CD14-positive monocyte (primary cell): ENCODE measurements at regions not wholly inside any gene's neighbourhood (a gene's known extent, or its start where the extent isn't known, plus 50 kb on each side); places are given as distances from the start of the nearest gene placed in this dataset.

Source experiments
- DNase-seq, 3 donors: peaks; one replicate each; pipeline ENCODE4 v3.0.0-alpha.2; 2011 to 2022
- H2AFZ ChIP-seq: 2 replicates; pipeline ENCODE4 v1.6.0; 2012; ENCODE audit warnings: mild to moderate bottlenecking, low read depth, low read length, inconsistent platforms; ENCODE audit not compliant: insufficient read depth, poor library complexity, severe bottlenecking
- H3K27ac ChIP-seq, 2 donors: 1 replicate in 1 of 2; 2 replicates in 1 of 2; pipeline ENCODE4 v1.5.1; 2012 to 2013; ENCODE audit warnings: low read length in 2 of 2, control low read depth in 1 of 2, inconsistent platforms in 1 of 2, low read depth in 1 of 2, mild to moderate bottlenecking in 1 of 2
- H3K27me3 ChIP-seq, 2 donors: one replicate each; pipeline versions ENCODE4 v1.6.0 to v1.6.1; 2011 to 2013; ENCODE audit warnings: low read length in 2 of 2; ENCODE audit not compliant: control insufficient read depth in 2 of 2, insufficient read depth in 2 of 2
- H3K36me3 ChIP-seq, 2 donors: replicated peaks in 1 of 2; 1 replicate in 1 of 2; 2 replicates in 1 of 2; pipeline versions ENCODE4 v1.5.1 to v1.6.1; 2012 to 2013; ENCODE audit warnings: low read length in 2 of 2, control low read depth in 1 of 2, inconsistent platforms in 1 of 2, mild to moderate bottlenecking in 1 of 2; ENCODE audit not compliant: insufficient read depth in 2 of 2, control insufficient read depth in 1 of 2
- H3K4me1 ChIP-seq, 2 donors: 1 replicate in 1 of 2; 2 replicates in 1 of 2; pipeline versions ENCODE4 v1.5.1 to v1.6.1; 2012 to 2013; ENCODE audit warnings: low read length in 2 of 2, control low read depth in 1 of 2, inconsistent platforms in 1 of 2, mild to moderate bottlenecking in 1 of 2, moderate library complexity in 1 of 2; ENCODE audit not compliant: insufficient read depth in 2 of 2, control insufficient read depth in 1 of 2
- H3K4me2 ChIP-seq: replicated peaks from 2 replicates; pipeline ENCODE3; 2012; ENCODE audit warnings: low read length, moderate library complexity, mild to moderate bottlenecking; ENCODE audit not compliant: poor library complexity, severe bottlenecking; ENCODE audit errors: extremely low read depth
- H3K4me3 ChIP-seq, 3 experiments: fragments of 200-600 bp in 1 of 3; sonication (generic) in 1 of 3; replicated peaks in 1 of 3; 1 replicate in 2 of 3; 2 replicates in 1 of 3; pipeline ENCODE4 v1.5.1; 2011 to 2013; ENCODE audit warnings: low read length in 3 of 3, mild to moderate bottlenecking in 3 of 3, control low read depth in 2 of 3, low read depth in 2 of 3, inconsistent platforms in 1 of 3, moderate library complexity in 1 of 3
- H3K79me2 ChIP-seq: 2 replicates; pipeline ENCODE4 v1.6.0; 2012; ENCODE audit warnings: mild to moderate bottlenecking, control low read depth, inconsistent platforms, low read length, moderate library complexity; ENCODE audit not compliant: insufficient read depth
- H3K9ac ChIP-seq: 2 replicates; pipeline ENCODE4 v1.6.0; 2017; ENCODE audit warnings: low read length, mild to moderate bottlenecking; ENCODE audit not compliant: insufficient read depth, poor library complexity, severe bottlenecking
- H3K9me3 ChIP-seq, 2 donors: replicated peaks in 1 of 2; 1 replicate in 1 of 2; 2 replicates in 1 of 2; pipeline versions ENCODE4 v1.5.1 to v1.6.1; 2012 to 2013; ENCODE audit warnings: low read length in 2 of 2, control low read depth in 1 of 2; ENCODE audit not compliant: control insufficient read depth in 1 of 2, insufficient read depth in 1 of 2
- H4K20me1 ChIP-seq: 2 replicates; pipeline ENCODE4 v1.6.0; 2012; ENCODE audit warnings: mild to moderate bottlenecking, low read length, control low read depth, moderate library complexity; ENCODE audit not compliant: insufficient read depth
- H3K27ac Mint-ChIP-seq, 7 donors: one replicate each; pipeline ENCODE4 v1.8.0; 2020; ENCODE audit warnings: mild to moderate bottlenecking in 7 of 7, mixed read lengths in 7 of 7, moderate library complexity in 6 of 7, inconsistent platforms in 2 of 7
- H3K27me3 Mint-ChIP-seq, 3 donors: one replicate each; pipeline ENCODE4 v1.8.0; 2021 to 2022; ENCODE audit warnings: low read depth in 3 of 3, mild to moderate bottlenecking in 3 of 3, mixed read lengths in 3 of 3, moderate library complexity in 3 of 3, inconsistent platforms in 1 of 3
- H3K36me3 Mint-ChIP-seq, 2 donors: one replicate each; pipeline ENCODE4 v1.8.0; 2020; ENCODE audit warnings: mixed read lengths in 2 of 2, inconsistent platforms in 1 of 2, mild to moderate bottlenecking in 1 of 2
- H3K4me1 Mint-ChIP-seq: one replicate; pipeline ENCODE4 v1.8.0; 2020; ENCODE audit warnings: mild to moderate bottlenecking, mixed read lengths
- H3K4me3 Mint-ChIP-seq, 2 donors: one replicate each; pipeline ENCODE4 v1.8.0; 2020; ENCODE audit warnings: mild to moderate bottlenecking in 2 of 2, mixed read lengths in 2 of 2, moderate library complexity in 1 of 2
- H3K9me3 Mint-ChIP-seq, 7 donors: one replicate each; pipeline ENCODE4 v1.8.0; 2020 to 2022; ENCODE audit warnings: mixed read lengths in 7 of 7, mild to moderate bottlenecking in 6 of 7, moderate library complexity in 6 of 7, inconsistent platforms in 2 of 7
- CTCF ChIP-seq: fragments of 200-600 bp; IDR thresholded peaks from one replicate; pipeline ENCODE4 v1.8.0; 2022; ENCODE audit warnings: antibody characterized with exemption, mild to moderate bottlenecking
- WGBS: methylation state at CpG from one replicate; pipeline ENCODE4 v1.1.5; 2013; ENCODE audit warnings: missing lambda C conversion rate; ENCODE audit not compliant: insufficient coverage; 5-methylcytosine and 5-hydroxymethylcytosine counted together
- intact Hi-C, 2 donors: fragments of 100-400 bp; cut with micrococcal nuclease; formaldehyde crosslinking; loops; one replicate each; pipeline versions ENCODE4 v1.15.0 to v1.15.1; 2023

GRCh38 chr3:16801698-16802097 is 83.1 kb upstream of the PLCL2 start:
- no peaks in the 10 kb centered on the region for H3K36me3 ChIP-seq
- no peak overlapping the region for H2AFZ ChIP-seq
- H3K27me3 Mint-ChIP-seq, result peaks cover 0 to 3% (median 2%) of the 10 kb centered on the region in 3 donors
- intact Hi-C loops, result loop anchor here in 1 of 2 donors (5.0 kb wide), 1 partner anchor 81 kb away; the partner anchor contains the start of gene PLCL2
- no peaks in the 10 kb centered on the region for H3K36me3 Mint-ChIP-seq
- H3K9me3 Mint-ChIP-seq, result peaks cover 0 to 4% (median 0%) of the 10 kb centered on the region in 7 donors
- H4K20me1 ChIP-seq, result no peaks in the 10 kb centered on the region
- H3K4me3 Mint-ChIP-seq, result no peak overlapping the region
- H3K27ac ChIP-seq, result peak overlapping the region in 1 of 2 donors; percentile 68
- peak overlapping the region in 1 of 3 experiments; percentile 53 for H3K4me3 ChIP-seq
- no peak for TF ChIP-seq CTCF
- peaks cover 75 to 76% of the 10 kb centered on the region in 2 donors for H3K4me1 ChIP-seq
- no peak for DNase-seq
- H3K4me2 ChIP-seq, result peak overlapping the region; percentile 61
- 0% methylated on average over 3 of the region's 5 CpGs for WGBS
- H3K9ac ChIP-seq, result no peak overlapping the region
- no peaks in the 10 kb centered on the region for H3K27me3 ChIP-seq
- H3K27ac Mint-ChIP-seq, result peak overlapping the region; percentile 11 to 91 (median 80)
- H3K9me3 ChIP-seq, result no peaks in the 10 kb centered on the region
- peaks cover 82% of the 10 kb centered on the region for H3K4me1 Mint-ChIP-seq
- no peaks in the 10 kb centered on the region for H3K79me2 ChIP-seq

GRCh38 chr3:16802389-16802788 is 82.4 kb upstream of the PLCL2 start:
- Histone ChIP-seq H3K4me2 (peak overlapping the region; percentile 61), H3K36me3 (no peaks in the 10 kb centered on the region), H2AFZ (no peak overlapping the region), H3K4me1 (peaks cover 70 to 73% of the 10 kb centered on the region in 2 donors), H4K20me1 (no peaks in the 10 kb centered on the region), H3K9ac (no peak overlapping the region), H3K9me3 (no peaks in the 10 kb centered on the region), H3K27me3 (no peaks in the 10 kb centered on the region), H3K27ac (peak overlapping the region in 1 of 2 donors; percentile 68), H3K79me2 (no peaks in the 10 kb centered on the region), H3K4me3 (peak overlapping the region in 1 of 3 experiments; percentile 53)
- H3K9me3 Mint-ChIP-seq, result peaks cover 0 to 4% (median 0%) of the 10 kb centered on the region in 7 donors
- H3K27me3 Mint-ChIP-seq, result peaks cover 0 to 3% (median 2%) of the 10 kb centered on the region in 3 donors
- no peaks in the 10 kb centered on the region for H3K36me3 Mint-ChIP-seq
- no peak for TF ChIP-seq CTCF
- DNase-seq, result peak; percentile 40 to 57 (median 52)
- H3K27ac Mint-ChIP-seq, result peak overlapping the region; percentile 76 to 91 (median 86)
- WGBS, result 20% methylated on average over 2 of the region's 3 CpGs
- intact Hi-C loops, result loop anchor here in 1 of 2 donors (5.0 kb wide), 1 partner anchor 80 kb away; the partner anchor contains the start of gene PLCL2
- H3K4me3 Mint-ChIP-seq, result peak overlapping the region in 1 of 2 donors; percentile 77
- peaks cover 75% of the 10 kb centered on the region for H3K4me1 Mint-ChIP-seq
